ENCODE measurements at regions not wholly inside any gene's neighbourhood (a gene's known extent, or its start where the extent isn't known, plus 50 kb on each side); places are given as distances from the start of the nearest gene placed in this dataset.

DNA sequence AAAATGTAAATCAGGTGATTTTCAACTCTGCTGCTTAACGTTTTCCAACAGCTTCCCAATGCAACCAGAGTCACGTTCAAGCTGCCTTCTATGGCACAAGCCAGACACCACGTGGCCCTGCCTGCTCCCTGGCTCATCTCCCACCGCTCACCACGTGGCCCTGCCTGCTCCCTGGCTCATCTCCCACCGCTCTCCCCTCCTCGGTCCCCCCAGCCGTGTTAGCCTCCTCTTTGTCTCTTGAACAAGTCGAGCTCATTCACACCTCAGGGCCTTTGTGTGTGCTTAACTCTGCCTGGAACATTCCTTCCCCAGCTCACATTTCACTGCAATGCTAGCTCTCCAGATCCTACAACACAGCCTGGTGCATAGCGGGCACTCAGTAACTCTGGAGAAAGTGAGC lies 307.6 kb downstream of the CTTN start:
- Histone ChIP-seq H3K4me1 (0 out of 2 replicates have a peak, but pooled peaks cover 4% of the 10 kb centered on the region), H3K9me3 (no peaks in the 10 kb centered on the region), H3K36me3 (ENCODE audit: control insufficient read depth, insufficient read depth, low read length) (no peaks in the 10 kb centered on the region; the same call in 1 of the 2 replicates), H3K4me3 (ENCODE audit: low read depth, low read length) (no peak overlapping the region), H3K27me3 (replicated peaks; ENCODE audit: control insufficient read depth, insufficient read depth, low read length) (no peaks in the 10 kb centered on the region)
- BruUV-seq (replicated peaks), result no TSS peak
- TF ChIP-seq, protein P1, sequence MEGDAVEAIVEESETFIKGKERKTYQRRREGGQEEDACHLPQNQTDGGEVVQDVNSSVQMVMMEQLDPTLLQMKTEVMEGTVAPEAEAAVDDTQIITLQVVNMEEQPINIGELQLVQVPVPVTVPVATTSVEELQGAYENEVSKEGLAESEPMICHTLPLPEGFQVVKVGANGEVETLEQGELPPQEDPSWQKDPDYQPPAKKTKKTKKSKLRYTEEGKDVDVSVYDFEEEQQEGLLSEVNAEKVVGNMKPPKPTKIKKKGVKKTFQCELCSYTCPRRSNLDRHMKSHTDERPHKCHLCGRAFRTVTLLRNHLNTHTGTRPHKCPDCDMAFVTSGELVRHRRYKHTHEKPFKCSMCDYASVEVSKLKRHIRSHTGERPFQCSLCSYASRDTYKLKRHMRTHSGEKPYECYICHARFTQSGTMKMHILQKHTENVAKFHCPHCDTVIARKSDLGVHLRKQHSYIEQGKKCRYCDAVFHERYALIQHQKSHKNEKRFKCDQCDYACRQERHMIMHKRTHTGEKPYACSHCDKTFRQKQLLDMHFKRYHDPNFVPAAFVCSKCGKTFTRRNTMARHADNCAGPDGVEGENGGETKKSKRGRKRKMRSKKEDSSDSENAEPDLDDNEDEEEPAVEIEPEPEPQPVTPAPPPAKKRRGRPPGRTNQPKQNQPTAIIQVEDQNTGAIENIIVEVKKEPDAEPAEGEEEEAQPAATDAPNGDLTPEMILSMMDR (IDR thresholded peaks at IDR 0.05; ENCODE audit: insufficient read depth in 1 of 2, low read depth in 1 of 2, low read length in 1 of 2, severe bottlenecking in 1 of 2, unreplicated experiment in 1 of 2), result no peak
- CTCF ChIA-PET, result no interaction called here
- no peaks in the 10 kb centered on the region for H3K9me3 Mint-ChIP-seq (ENCODE audit: unreplicated experiment)
- H3K27ac Mint-ChIP-seq (ENCODE audit: unreplicated experiment), result no peak overlapping the region
- peaks cover 39% of the 10 kb centered on the region for H3K36me3 Mint-ChIP-seq (ENCODE audit: insufficient read depth, unreplicated experiment)
- intact Hi-C loops (cut with micrococcal nuclease; ENCODE audit: unreplicated experiment), result no loop called here
- no peaks in the 10 kb centered on the region for H3K27me3 Mint-ChIP-seq (ENCODE audit: insufficient read depth, unreplicated experiment)
- POLR2A ChIA-PET, result no interaction called here
- peaks cover 12% of the 10 kb centered on the region for H3K4me1 Mint-ChIP-seq (ENCODE audit: low read depth, unreplicated experiment)
- H3K4me3 Mint-ChIP-seq (ENCODE audit: unreplicated experiment), result no peak overlapping the region
- DNase-seq, result no peak

- TF ChIP-seq, protein P1 (IDR thresholded peaks at IDR 0.05; ENCODE audit: insufficient read depth in 1 of 2, low read depth in 1 of 2, low read length in 1 of 2, severe bottlenecking in 1 of 2, unreplicated experiment in 1 of 2), result no peak
- H3K9me3 ChIP-seq, result no peaks in the 10 kb centered on the region
- H3K27me3 ChIP-seq (replicated peaks; ENCODE audit: control insufficient read depth, insufficient read depth, low read length), result no peaks in the 10 kb centered on the region
- Mint-ChIP-seq H3K9me3 (ENCODE audit: unreplicated experiment) (no peaks in the 10 kb centered on the region), H3K4me3 (ENCODE audit: unreplicated experiment) (no peak overlapping the region), H3K27ac (ENCODE audit: unreplicated experiment) (no peak overlapping the region), H3K27me3 (ENCODE audit: insufficient read depth, unreplicated experiment) (no peaks in the 10 kb centered on the region), H3K36me3 (ENCODE audit: insufficient read depth, unreplicated experiment) (peaks cover 54% of the 10 kb centered on the region), H3K4me1 (ENCODE audit: low read depth, unreplicated experiment) (peaks cover 12% of the 10 kb centered on the region)
- no TSS peak for BruUV-seq (replicated peaks)
- no peak overlapping the region for H3K4me3 ChIP-seq (ENCODE audit: low read depth, low read length)
- intact Hi-C loops (cut with micrococcal nuclease; ENCODE audit: unreplicated experiment), result no loop called here
- no peaks in the 10 kb centered on the region; the same call in 1 of the 2 replicates for H3K36me3 ChIP-seq (ENCODE audit: control insufficient read depth, insufficient read depth, low read length)
- POLR2A ChIA-PET, result no interaction called here
- 0 out of 2 replicates have a peak, but pooled peaks cover 4% of the 10 kb centered on the region for H3K4me1 ChIP-seq
- CTCF ChIA-PET, result interaction anchor here (0.5 kb wide), 1 partner anchor 224 kb away, joined by 3 read pairs; no protein-coding TSS in a partner anchor
- DNase-seq, result no peak
Measured at GRCh38 chr11:70707821-70708220, 309.5 kb downstream of the CTTN start.

DNA sequence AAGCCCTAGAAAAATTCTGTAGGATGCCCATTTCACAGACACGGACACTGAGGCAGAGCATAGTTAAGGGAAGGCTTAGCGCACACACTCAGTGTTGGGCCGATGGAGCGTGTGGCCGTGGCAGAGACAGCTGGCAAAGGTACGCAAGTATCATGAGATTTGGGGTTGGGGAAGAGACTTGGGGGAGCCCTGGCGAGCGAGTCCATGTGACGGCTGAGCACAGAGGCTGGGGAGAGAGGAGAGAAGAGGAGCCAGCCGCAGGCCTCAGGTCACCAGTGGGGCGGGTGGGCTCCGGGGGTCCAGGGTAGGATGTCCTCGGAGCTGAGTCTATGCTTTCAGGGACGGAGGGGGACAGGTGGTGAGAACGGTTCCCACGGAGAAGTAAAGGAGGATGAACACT lies 311.3 kb downstream of the CTTN start:
- Histone ChIP-seq H3K4me1 (0 out of 2 replicates have a peak, but pooled peaks cover 4% of the 10 kb centered on the region), H3K36me3 (ENCODE audit: control insufficient read depth, insufficient read depth, low read length) (no peaks in the 10 kb centered on the region; the same call in 1 of the 2 replicates), H3K4me3 (ENCODE audit: low read depth, low read length) (no peak overlapping the region), H3K9me3 (no peaks in the 10 kb centered on the region), H3K27me3 (replicated peaks; ENCODE audit: control insufficient read depth, insufficient read depth, low read length) (no peaks in the 10 kb centered on the region)
- no peaks in the 10 kb centered on the region for H3K9me3 Mint-ChIP-seq (ENCODE audit: unreplicated experiment)
- TF ChIP-seq, protein P1 (IDR thresholded peaks at IDR 0.05; ENCODE audit: insufficient read depth in 1 of 2, low read depth in 1 of 2, low read length in 1 of 2, severe bottlenecking in 1 of 2, unreplicated experiment in 1 of 2), result no peak
- peak overlapping the region; percentile 29 for H3K27ac Mint-ChIP-seq (ENCODE audit: unreplicated experiment)
- no TSS peak for BruUV-seq (replicated peaks)
- peaks cover 12% of the 10 kb centered on the region for H3K4me1 Mint-ChIP-seq (ENCODE audit: low read depth, unreplicated experiment)
- DNase-seq, result no peak
- H3K27me3 Mint-ChIP-seq (ENCODE audit: insufficient read depth, unreplicated experiment), result no peaks in the 10 kb centered on the region
- CTCF ChIA-PET, result interaction anchor here (0.6 kb wide), 1 partner anchor 885 kb away, joined by 5 read pairs; no protein-coding TSS in a partner anchor
- H3K36me3 Mint-ChIP-seq (ENCODE audit: insufficient read depth, unreplicated experiment), result peaks cover 51% of the 10 kb centered on the region
- intact Hi-C loops (cut with micrococcal nuclease; ENCODE audit: unreplicated experiment), result no loop called here
- POLR2A ChIA-PET, result no interaction called here
- no peak overlapping the region for H3K4me3 Mint-ChIP-seq (ENCODE audit: unreplicated experiment)

All from Caco-2 (cell line).